Neural progenitor cell (in vitro differentiated cells): ENCODE measurements at regions not wholly inside any gene's neighbourhood (a gene's known extent, or its start where the extent isn't known, plus 50 kb on each side); places are given as distances from the start of the nearest gene placed in this dataset.

Experiments
- DNase-seq: peaks from one replicate; pipeline ENCODE4 v3.0.0-alpha.2; 2016; ENCODE audit warnings: low spot score
- H2AFZ ChIP-seq: fragments of 200-600 bp; sonication (generic); replicated peaks from 2 replicates; pipeline ENCODE4 v1.6.1; 2016; ENCODE audit warnings: antibody characterized with exemption
- H3F3A ChIP-seq: fragments of 200-600 bp; sonication (generic); 2 replicates; pipeline ENCODE4 v1.6.1; 2016; ENCODE audit warnings: antibody characterized with exemption, low read depth
- H3K27ac ChIP-seq: fragments of 200-600 bp; sonication (generic); 2 replicates; pipeline ENCODE4 v1.5.1; 2016; ENCODE audit warnings: mild to moderate bottlenecking
- H3K27me3 ChIP-seq: fragments of 200-600 bp; sonication (generic); 2 replicates; pipeline ENCODE4 v1.6.1; 2016; ENCODE audit warnings: mild to moderate bottlenecking, moderate library complexity
- H3K36me3 ChIP-seq: fragments of 200-600 bp; sonication (generic); 2 replicates; pipeline ENCODE4 v1.5.1; 2016
- H3K4me1 ChIP-seq: fragments of 200-600 bp; sonication (generic); 2 replicates; pipeline ENCODE4 v1.6.1; 2016; ENCODE audit warnings: mixed run types
- H3K4me2 ChIP-seq: fragments of 200-600 bp; sonication (generic); 2 replicates; pipeline ENCODE4 v1.6.1; 2016
- H3K4me3 ChIP-seq: fragments of 200-600 bp; sonication (generic); 2 replicates; pipeline ENCODE4 v1.5.1; 2016
- H3K79me2 ChIP-seq: fragments of 200-600 bp; sonication (generic); 2 replicates; pipeline ENCODE4 v1.6.1; 2016; ENCODE audit warnings: low read depth
- H3K9ac ChIP-seq: fragments of 200-600 bp; sonication (generic); 2 replicates; pipeline ENCODE4 v1.6.1; 2016
- H3K9me3 ChIP-seq: fragments of 200-600 bp; sonication (generic); 2 replicates; pipeline ENCODE4 v1.5.1; 2016; ENCODE audit warnings: low read depth
- H4K20me1 ChIP-seq: fragments of 200-600 bp; sonication (generic); 2 replicates; pipeline ENCODE4 v1.6.1; 2016; ENCODE audit warnings: low read depth
- H3K27ac Mint-ChIP-seq: 3 replicates; pipeline ENCODE4 v1.8.0; 2021; ENCODE audit warnings: mixed read lengths
- H3K27me3 Mint-ChIP-seq: 2 replicates; pipeline ENCODE4 v1.8.0; 2022; ENCODE audit warnings: low read depth, mild to moderate bottlenecking, inconsistent platforms, moderate library complexity, mixed read lengths; ENCODE audit not compliant: insufficient read depth
- H3K36me3 Mint-ChIP-seq: 3 replicates; pipeline ENCODE4 v1.8.0; 2021; ENCODE audit warnings: mixed read lengths
- H3K4me1 Mint-ChIP-seq: 3 replicates; pipeline ENCODE4 v1.8.0; 2021; ENCODE audit warnings: mixed read lengths
- H3K4me3 Mint-ChIP-seq: 3 replicates; pipeline ENCODE4 v1.8.0; 2021; ENCODE audit warnings: mild to moderate bottlenecking, moderate library complexity, mixed read lengths
- H3K9me3 Mint-ChIP-seq: 3 replicates; pipeline ENCODE4 v1.8.0; 2020; ENCODE audit warnings: mixed read lengths
- EZH2 ChIP-seq: fragments of 200-600 bp; sonication (generic); IDR thresholded peaks from 2 replicates; pipeline ENCODE4 v1.6.1; 2017; ENCODE audit warnings: antibody characterized with exemption, mild to moderate bottlenecking, moderate library complexity
- EZH2phosphoT487 ChIP-seq: fragments of 200-600 bp; sonication (generic); IDR thresholded peaks from 2 replicates; pipeline ENCODE4 v1.6.1; 2017; ENCODE audit warnings: antibody characterized with exemption
- TF ChIP-seq, protein P1 (sequence below): fragments of 200-600 bp; sonication (generic); IDR thresholded peaks from 2 replicates; pipeline ENCODE4 v1.5.1; 2017; ENCODE audit warnings: antibody characterized with exemption, mild to moderate bottlenecking

DNA sequence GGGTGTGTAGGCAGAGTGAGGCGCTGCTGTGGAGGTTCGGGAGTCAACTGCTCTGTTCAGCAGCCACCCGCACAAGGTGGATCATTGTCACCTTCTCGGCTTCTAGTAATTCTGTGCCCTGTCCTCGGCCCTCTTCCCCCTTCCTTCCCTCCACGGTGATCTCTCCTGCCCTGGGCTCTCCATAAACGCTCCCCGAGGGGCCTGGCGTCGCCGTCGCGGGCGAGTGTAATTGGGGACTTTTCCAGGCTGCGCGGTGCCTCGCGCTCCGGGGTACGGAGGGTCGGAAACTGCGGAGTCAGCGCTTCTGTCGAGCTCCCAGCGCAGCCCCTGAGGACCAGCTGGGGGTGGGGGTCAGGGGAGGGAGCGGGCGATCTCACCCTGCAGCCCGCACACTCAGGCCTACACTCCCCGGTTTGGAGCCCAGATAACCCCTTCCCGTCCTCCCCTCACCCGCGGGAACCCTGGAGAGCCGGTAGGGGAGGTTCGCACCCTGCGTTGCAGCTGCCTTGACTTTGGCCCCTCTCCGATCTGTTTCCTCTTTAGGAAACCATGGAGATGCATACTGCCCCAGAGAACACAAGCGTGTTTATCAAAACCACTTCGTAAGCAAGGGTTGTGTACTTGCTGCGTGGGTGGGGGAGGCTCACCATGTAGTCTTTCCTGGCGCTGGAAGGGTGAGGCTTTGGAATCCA, 188.3 kb upstream of the ZNF618 start:
- Histone ChIP-seq H4K20me1 (no peaks in the 10 kb centered on the region), H3K79me2 (no peaks in the 10 kb centered on the region), H2AFZ (peak overlapping the region; percentile 64), H3K4me2 (peak overlapping the region; percentile 77), H3K27ac (no peak overlapping the region), H3K4me1 (no peaks in the 10 kb centered on the region), H3F3A (no peaks in the 10 kb centered on the region), H3K9ac (no peak overlapping the region), H3K36me3 (no peaks in the 10 kb centered on the region), H3K9me3 (no peaks in the 10 kb centered on the region), H3K27me3 (peaks cover 61% of the 10 kb centered on the region), H3K4me3 (peak overlapping the region; percentile 37)
- Mint-ChIP-seq H3K27me3 (peaks cover 37% of the 10 kb centered on the region), H3K9me3 (peaks cover 6% of the 10 kb centered on the region), H3K36me3 (no peaks in the 10 kb centered on the region), H3K4me1 (no peaks in the 10 kb centered on the region), H3K4me3 (no peak overlapping the region), H3K27ac (no peak overlapping the region)
- DNase-seq, result peak; percentile 44
- peak; percentile 64 for TF ChIP-seq EZH2phosphoT487
- peak; percentile 76 for TF ChIP-seq EZH2
- TF ChIP-seq, protein P1, sequence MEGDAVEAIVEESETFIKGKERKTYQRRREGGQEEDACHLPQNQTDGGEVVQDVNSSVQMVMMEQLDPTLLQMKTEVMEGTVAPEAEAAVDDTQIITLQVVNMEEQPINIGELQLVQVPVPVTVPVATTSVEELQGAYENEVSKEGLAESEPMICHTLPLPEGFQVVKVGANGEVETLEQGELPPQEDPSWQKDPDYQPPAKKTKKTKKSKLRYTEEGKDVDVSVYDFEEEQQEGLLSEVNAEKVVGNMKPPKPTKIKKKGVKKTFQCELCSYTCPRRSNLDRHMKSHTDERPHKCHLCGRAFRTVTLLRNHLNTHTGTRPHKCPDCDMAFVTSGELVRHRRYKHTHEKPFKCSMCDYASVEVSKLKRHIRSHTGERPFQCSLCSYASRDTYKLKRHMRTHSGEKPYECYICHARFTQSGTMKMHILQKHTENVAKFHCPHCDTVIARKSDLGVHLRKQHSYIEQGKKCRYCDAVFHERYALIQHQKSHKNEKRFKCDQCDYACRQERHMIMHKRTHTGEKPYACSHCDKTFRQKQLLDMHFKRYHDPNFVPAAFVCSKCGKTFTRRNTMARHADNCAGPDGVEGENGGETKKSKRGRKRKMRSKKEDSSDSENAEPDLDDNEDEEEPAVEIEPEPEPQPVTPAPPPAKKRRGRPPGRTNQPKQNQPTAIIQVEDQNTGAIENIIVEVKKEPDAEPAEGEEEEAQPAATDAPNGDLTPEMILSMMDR, result no peak

DNA sequence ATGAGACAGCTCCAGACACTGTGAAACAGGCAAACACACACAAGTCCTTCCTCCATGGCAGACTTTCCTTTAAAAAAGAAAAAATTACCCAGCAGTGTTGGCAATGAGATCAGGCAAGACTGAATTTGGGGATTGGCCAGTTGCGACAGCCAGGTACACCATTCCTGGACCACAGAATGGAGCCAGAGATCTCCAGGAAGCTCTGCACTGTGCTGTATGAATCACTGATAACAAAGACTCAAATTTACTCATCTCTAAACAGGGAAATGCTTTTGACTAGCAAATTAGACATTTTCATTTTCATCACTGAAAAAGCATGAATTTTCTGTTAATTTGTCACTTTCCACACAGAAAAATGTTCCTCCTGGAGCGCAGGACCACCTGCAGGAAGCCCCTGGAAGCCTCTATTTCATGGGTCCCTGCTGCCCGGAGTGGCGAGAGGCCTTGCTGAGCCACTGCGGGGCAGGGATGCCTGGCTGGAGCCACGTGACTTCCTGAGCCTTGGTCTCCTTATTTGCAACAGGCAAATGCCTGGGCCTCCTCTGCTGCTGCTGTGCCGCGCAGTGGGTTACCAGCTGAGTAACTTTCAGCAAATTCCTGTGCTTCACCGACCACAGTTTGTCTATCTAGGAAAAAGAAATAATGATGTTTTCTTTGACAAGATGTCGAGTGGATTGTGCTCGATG, 185.9 kb upstream of the ZNF618 start:
- Mint-ChIP-seq H3K4me3 (no peak overlapping the region), H3K36me3 (no peaks in the 10 kb centered on the region), H3K4me1 (no peaks in the 10 kb centered on the region), H3K9me3 (peaks cover 3% of the 10 kb centered on the region), H3K27me3 (peaks cover 27% of the 10 kb centered on the region), H3K27ac (no peak overlapping the region)
- Histone ChIP-seq H4K20me1 (no peaks in the 10 kb centered on the region), H3K27me3 (peaks cover 57% of the 10 kb centered on the region), H3K27ac (no peak overlapping the region), H3F3A (no peaks in the 10 kb centered on the region), H3K4me2 (no peak overlapping the region), H2AFZ (no peak overlapping the region), H3K79me2 (no peaks in the 10 kb centered on the region), H3K9me3 (no peaks in the 10 kb centered on the region), H3K36me3 (no peaks in the 10 kb centered on the region), H3K4me1 (no peaks in the 10 kb centered on the region), H3K9ac (no peak overlapping the region), H3K4me3 (no peak overlapping the region)
- DNase-seq, result peak; percentile 9
- TF ChIP-seq EZH2phosphoT487 (no peak), EZH2 (no peak)
- TF ChIP-seq, protein P1, result no peak

DNA sequence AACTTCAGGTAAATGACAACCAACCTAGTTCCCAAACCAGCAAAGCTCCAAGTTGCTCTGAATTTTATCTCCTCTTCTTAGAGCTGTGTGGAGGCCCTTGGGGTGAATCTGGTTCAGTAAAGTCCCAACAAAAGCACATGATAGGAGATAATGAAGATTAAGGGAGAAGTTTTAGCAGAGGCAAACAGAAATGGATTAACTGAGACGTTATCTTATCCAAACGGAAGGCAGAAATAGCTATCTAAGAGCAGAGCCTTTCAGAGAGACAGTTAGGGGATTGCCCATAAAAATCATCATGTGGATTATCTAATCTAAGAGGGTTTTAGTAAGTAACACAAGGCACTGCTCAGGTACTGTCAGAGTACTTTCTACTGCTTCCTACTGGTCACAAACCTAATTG, 183.9 kb upstream of the ZNF618 start:
- peaks cover 14% of the 10 kb centered on the region for H3K27me3 Mint-ChIP-seq
- TF ChIP-seq EZH2phosphoT487 (no peak), EZH2 (no peak)
- TF ChIP-seq, protein P1, result no peak
- no peak overlapping the region for H3K4me2 ChIP-seq
- H3K9ac ChIP-seq, result no peak overlapping the region
- no peaks in the 10 kb centered on the region for H3K4me1 Mint-ChIP-seq
- H2AFZ ChIP-seq, result no peak overlapping the region
- H3K36me3 Mint-ChIP-seq, result no peaks in the 10 kb centered on the region
- no peak overlapping the region for H3K27ac Mint-ChIP-seq
- no peak for DNase-seq
- no peak overlapping the region for H3K4me3 ChIP-seq
- H3K27me3 ChIP-seq, result peaks cover 37% of the 10 kb centered on the region
- no peaks in the 10 kb centered on the region for H4K20me1 ChIP-seq
- H3K9me3 ChIP-seq, result no peaks in the 10 kb centered on the region
- no peak overlapping the region for H3K27ac ChIP-seq
- no peaks in the 10 kb centered on the region for H3K36me3 ChIP-seq
- H3K4me1 ChIP-seq, result no peaks in the 10 kb centered on the region
- no peak overlapping the region for H3K4me3 Mint-ChIP-seq
- H3K79me2 ChIP-seq, result no peaks in the 10 kb centered on the region
- no peaks in the 10 kb centered on the region for H3K9me3 Mint-ChIP-seq
- no peaks in the 10 kb centered on the region for H3F3A ChIP-seq
